Uterus (tissue), 3 donors: ENCODE measurements at regions not wholly inside any gene's neighbourhood (a gene's known extent, or its start where the extent isn't known, plus 50 kb on each side); places are given as distances from the start of the nearest gene placed in this dataset. TPM values are rescaled to one million over a fixed set of nuclear protein-coding genes. Genes with fewer than 3 reads are reported as not detected.

Experiments
- DNase-seq, 2 donors: peaks; one replicate each; pipeline ENCODE4 v3.0.0-alpha.2; 2019 to 2020
- H3K27ac ChIP-seq, 2 donors: fragments of 200-600 bp; sonication (generic); 1 replicate in 1 of 2; 2 replicates in 1 of 2; pipeline ENCODE4 v1.5.1; 2016 to 2018
- H3K27me3 ChIP-seq, 2 donors: fragments of 200-600 bp; sonication (generic); one replicate each; pipeline ENCODE4 v1.5.1; 2018 to 2019; ENCODE audit warnings: control low read depth in 1 of 2
- H3K36me3 ChIP-seq, 2 donors: fragments of 200-600 bp; sonication (generic); one replicate each; pipeline ENCODE4 v1.5.1; 2019; ENCODE audit warnings: control low read depth in 1 of 2
- H3K4me1 ChIP-seq, 2 donors: fragments of 200-600 bp; sonication (generic); one replicate each; pipeline ENCODE4 v1.5.1; 2018 to 2019; ENCODE audit warnings: control low read depth in 1 of 2
- H3K4me3 ChIP-seq, 2 donors: fragments of 200-600 bp; sonication (generic); 1 replicate in 1 of 2; 2 replicates in 1 of 2; pipeline ENCODE4 v1.5.1; 2018 to 2019; ENCODE audit warnings: mild to moderate bottlenecking in 1 of 2
- H3K9me3 ChIP-seq, 2 donors: fragments of 200-600 bp; sonication (generic); one replicate each; pipeline ENCODE4 v1.5.1; 2019; ENCODE audit warnings: control low read depth in 1 of 2
- POLR2A ChIP-seq, 2 donors: fragments of 450-650 bp; IDR thresholded peaks; one replicate each; pipeline ENCODE4 v1.6.1; 2016; ENCODE audit warnings: antibody characterized with exemption in 2 of 2, mild to moderate bottlenecking in 1 of 2, moderate library complexity in 1 of 2
- intact Hi-C: fragments of 100-400 bp; cut with DNase I; formaldehyde crosslinking; loops from one replicate; pipeline ENCODE4 v1.15.1; 2023; ENCODE audit warnings: low total_unique reads
- microRNA counts, 2 donors: library from miRNA; unstranded; fragments of <30 nt; microRNA quantifications; one replicate each; lab custom pipeline; 2016 to 2017
- microRNA-seq: library from miRNA; unstranded; fragments of <30 nt; microRNA quantifications from one replicate; pipeline ENCODE4, GENCODE V29; 2016; ENCODE audit warnings: borderline microRNAs expressed, borderline replicate concordance
- small RNA-seq: library from RNA; depleted of rRNA; stranded (forward); fragments of <200 nt; gene quantifications from one replicate; pipeline ENCODE3, GENCODE V24; 2016
- TF ChIP-seq, protein P1 (sequence below), 4 experiments: fragments of 200-600 bp in 2 of 4; fragments of 450-650 bp in 2 of 4; sonication (generic) in 2 of 4; IDR thresholded peaks; one replicate each; pipeline ENCODE4 v1.5.1; 2016 to 2019; ENCODE audit warnings: antibody characterized with exemption in 4 of 4, mild to moderate bottlenecking in 2 of 4, moderate library complexity in 1 of 4
- donor health status: DM: yes; HTN: yes; CAD: no.

DNA sequence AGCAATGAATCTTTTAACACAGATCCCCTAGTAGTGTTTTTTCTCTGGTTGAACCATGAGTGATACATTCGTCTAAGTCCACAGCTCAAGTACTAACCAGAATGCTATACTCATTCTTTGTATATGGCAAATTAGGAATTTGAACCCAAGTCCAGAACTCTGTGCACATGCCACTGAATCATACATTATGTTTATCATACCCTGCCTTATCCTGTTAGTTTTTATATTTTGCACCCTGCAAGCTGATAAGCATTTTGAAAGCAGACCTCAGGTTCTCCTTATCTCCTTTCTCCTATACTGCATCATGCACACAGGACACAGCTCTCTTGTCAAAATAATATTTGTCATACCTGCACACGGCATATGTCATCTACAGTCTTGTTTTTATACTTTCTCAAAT is 54.6 kb upstream of the ELL2 start:
- H3K4me3 ChIP-seq = no peak overlapping the region
- no peak overlapping the region for H3K27ac ChIP-seq
- intact Hi-C loops = no loop called here
- H3K9me3 ChIP-seq = no peaks in the 10 kb centered on the region
- H3K27me3 ChIP-seq = no peaks in the 10 kb centered on the region
- no peak for DNase-seq
- TF ChIP-seq POLR2A (IDR thresholded peaks at IDR 0.05) = no peak
- TF ChIP-seq, protein P1, sequence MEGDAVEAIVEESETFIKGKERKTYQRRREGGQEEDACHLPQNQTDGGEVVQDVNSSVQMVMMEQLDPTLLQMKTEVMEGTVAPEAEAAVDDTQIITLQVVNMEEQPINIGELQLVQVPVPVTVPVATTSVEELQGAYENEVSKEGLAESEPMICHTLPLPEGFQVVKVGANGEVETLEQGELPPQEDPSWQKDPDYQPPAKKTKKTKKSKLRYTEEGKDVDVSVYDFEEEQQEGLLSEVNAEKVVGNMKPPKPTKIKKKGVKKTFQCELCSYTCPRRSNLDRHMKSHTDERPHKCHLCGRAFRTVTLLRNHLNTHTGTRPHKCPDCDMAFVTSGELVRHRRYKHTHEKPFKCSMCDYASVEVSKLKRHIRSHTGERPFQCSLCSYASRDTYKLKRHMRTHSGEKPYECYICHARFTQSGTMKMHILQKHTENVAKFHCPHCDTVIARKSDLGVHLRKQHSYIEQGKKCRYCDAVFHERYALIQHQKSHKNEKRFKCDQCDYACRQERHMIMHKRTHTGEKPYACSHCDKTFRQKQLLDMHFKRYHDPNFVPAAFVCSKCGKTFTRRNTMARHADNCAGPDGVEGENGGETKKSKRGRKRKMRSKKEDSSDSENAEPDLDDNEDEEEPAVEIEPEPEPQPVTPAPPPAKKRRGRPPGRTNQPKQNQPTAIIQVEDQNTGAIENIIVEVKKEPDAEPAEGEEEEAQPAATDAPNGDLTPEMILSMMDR (IDR thresholded peaks at IDR 0.05) = no peak
- H3K36me3 ChIP-seq = no peaks in the 10 kb centered on the region
- no peaks in the 10 kb centered on the region for H3K4me1 ChIP-seq

DNA sequence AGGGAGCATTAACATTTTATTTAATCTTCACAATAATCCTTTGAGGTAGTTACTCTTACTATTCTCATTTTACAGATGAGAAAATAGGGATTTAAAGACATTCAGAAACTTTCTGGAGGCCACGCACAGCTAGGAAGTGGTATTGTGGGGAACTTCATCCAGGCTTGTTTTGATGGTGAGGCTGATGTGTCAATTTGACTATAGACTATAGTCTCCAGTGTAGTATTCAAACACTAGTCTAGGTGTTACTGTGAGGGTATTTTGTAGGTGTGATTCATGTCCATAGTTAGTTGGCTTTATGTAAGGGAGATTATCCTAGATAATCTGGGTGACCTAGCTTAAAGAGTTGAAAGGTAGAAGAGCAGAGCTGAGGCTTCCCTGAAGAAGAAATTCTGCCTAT is 54.1 kb upstream of the ELL2 start:
- Histone ChIP-seq H3K9me3 (no peaks in the 10 kb centered on the region), H3K27ac (no peak overlapping the region), H3K4me1 (no peaks in the 10 kb centered on the region), H3K27me3 (no peaks in the 10 kb centered on the region), H3K4me3 (no peak overlapping the region), H3K36me3 (no peaks in the 10 kb centered on the region)
- intact Hi-C loops = no loop called here
- TF ChIP-seq POLR2A (IDR thresholded peaks at IDR 0.05) = no peak
- TF ChIP-seq, protein P1 (IDR thresholded peaks at IDR 0.05) = no peak
- DNase-seq = no peak

DNA sequence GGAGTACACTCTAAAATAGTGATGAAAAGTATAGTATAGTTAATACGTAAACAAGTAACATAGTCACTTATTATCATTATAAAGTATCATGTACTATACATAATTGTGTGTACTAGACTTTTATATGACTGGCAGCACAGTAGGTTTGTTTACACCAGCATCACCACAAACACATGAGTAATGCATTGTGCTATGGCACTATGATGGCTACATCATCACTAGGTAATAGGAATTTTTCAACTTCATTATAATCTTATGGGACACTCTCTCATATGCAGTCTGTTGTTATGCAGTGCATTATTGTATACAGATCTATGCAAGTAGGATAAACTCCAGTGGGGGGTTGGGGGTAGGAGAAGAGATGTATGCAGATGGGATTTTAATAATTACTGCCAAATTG is 52.7 kb upstream of the ELL2 start:
- intact Hi-C loops = no loop called here
- Histone ChIP-seq H3K4me1 (no peaks in the 10 kb centered on the region), H3K4me3 (no peak overlapping the region), H3K27ac (no peak overlapping the region), H3K36me3 (no peaks in the 10 kb centered on the region), H3K9me3 (no peaks in the 10 kb centered on the region), H3K27me3 (no peaks in the 10 kb centered on the region)
- TF ChIP-seq, protein P1 (IDR thresholded peaks at IDR 0.05) = no peak
- no peak for TF ChIP-seq POLR2A (IDR thresholded peaks at IDR 0.05)
- DNase-seq = no peak

DNA sequence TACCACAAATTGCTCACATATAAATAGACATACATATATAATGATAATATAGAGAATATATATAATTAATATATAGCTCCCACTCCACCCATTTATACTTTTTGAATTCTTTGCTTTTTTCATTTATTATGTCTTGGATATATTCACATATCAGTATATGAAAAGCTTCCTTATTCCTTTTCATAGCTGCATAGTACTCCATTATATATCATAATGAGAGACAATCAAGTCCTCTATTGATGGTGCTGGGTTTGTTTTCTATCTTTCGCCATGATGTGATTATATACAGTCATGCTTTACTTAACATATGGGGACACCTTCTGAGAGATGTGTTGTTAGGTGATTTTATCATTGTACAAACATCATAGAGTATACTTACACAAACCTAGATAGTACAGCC is 51.6 kb upstream of the ELL2 start:
- H3K27me3 ChIP-seq = no peaks in the 10 kb centered on the region
- DNase-seq = no peak
- H3K27ac ChIP-seq = no peak overlapping the region
- no peaks in the 10 kb centered on the region for H3K36me3 ChIP-seq
- no peaks in the 10 kb centered on the region for H3K9me3 ChIP-seq
- TF ChIP-seq POLR2A (IDR thresholded peaks at IDR 0.05) = no peak
- TF ChIP-seq, protein P1 (IDR thresholded peaks at IDR 0.05) = no peak
- intact Hi-C loops = no loop called here
- H3K4me3 ChIP-seq = no peak overlapping the region
- H3K4me1 ChIP-seq = no peaks in the 10 kb centered on the region

DNA sequence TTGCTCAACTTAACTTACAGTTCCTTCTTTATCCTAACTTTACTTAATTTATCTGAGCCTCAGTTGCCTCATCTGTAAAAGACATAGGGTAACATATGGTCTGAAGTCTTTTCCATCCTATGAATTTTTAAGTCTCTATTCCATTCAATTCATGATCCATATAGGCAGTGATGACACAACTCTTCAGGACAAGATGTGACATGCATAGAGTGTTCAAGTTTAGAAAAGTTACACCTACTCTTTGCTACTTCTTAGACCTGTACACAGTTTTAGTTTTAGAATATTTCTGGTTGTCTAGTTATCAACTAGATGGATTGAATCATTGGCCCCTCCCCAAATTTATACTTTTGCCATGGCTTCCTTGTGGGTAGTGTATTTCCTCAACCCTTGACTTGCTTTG is 50.7 kb upstream of the ELL2 start:
- intact Hi-C loops = no loop called here
- Histone ChIP-seq H3K27me3 (no peaks in the 10 kb centered on the region), H3K9me3 (no peaks in the 10 kb centered on the region), H3K4me3 (no peak overlapping the region), H3K27ac (no peak overlapping the region), H3K36me3 (no peaks in the 10 kb centered on the region), H3K4me1 (no peaks in the 10 kb centered on the region)
- TF ChIP-seq POLR2A (IDR thresholded peaks at IDR 0.05) = no peak
- TF ChIP-seq, protein P1 (IDR thresholded peaks at IDR 0.05) = no peak
- no peak for DNase-seq

MicroRNA genes in the stretch of these regions (microRNA counts, 767-probe panel; counts per million panel counts)
- 0 counts per million in 2 donors for microRNA hsa-miR-583 (lab: Ali Mortazavi, UCI)

Small RNA genes in the stretch of these regions (microRNA-seq; reads per million reads assigned to microRNA genes)
- not detected for gene MIR583

Small RNA genes in the stretch of these regions (small RNA-seq; reads per million reads assigned to genes)
- not detected for gene MIR583
- not detected for gene RNU6-524P
